BLaER1 (cell line): ENCODE measurements at regions not wholly inside any gene's neighbourhood (a gene's known extent, or its start where the extent isn't known, plus 50 kb on each side); places are given as distances from the start of the nearest gene placed in this dataset.
"Not testable (repeated sequence)": the region's sequence is repeated elsewhere in the genome, so short reads cannot be mapped to it uniquely, and the experiment has no call there.

Source experiments
- H3K27ac ChIP-seq: shearing (Covaris generic); formaldehyde crosslinking; 2 replicates; pipeline ENCODE4 v1.8.1; 2022
- H3K27me3 ChIP-seq: shearing (Covaris generic); formaldehyde crosslinking; 2 replicates; pipeline ENCODE4 v1.8.1; 2022
- H3K36me3 ChIP-seq: shearing (Covaris generic); formaldehyde crosslinking; 2 replicates; pipeline ENCODE4 v1.8.1; 2022
- H3K4me1 ChIP-seq: shearing (Covaris generic); formaldehyde crosslinking; 2 replicates; pipeline ENCODE4 v1.8.1; 2022
- H3K4me2 ChIP-seq: shearing (Covaris generic); formaldehyde crosslinking; 2 replicates; pipeline ENCODE4 v1.8.1; 2022
- H3K4me3 ChIP-seq: shearing (Covaris generic); formaldehyde crosslinking; 2 replicates; pipeline ENCODE4 v1.8.1; 2022
- H3K9ac ChIP-seq: shearing (Covaris generic); formaldehyde crosslinking; 2 replicates; pipeline ENCODE4 v1.8.1; 2022
- H3K9me3 ChIP-seq: shearing (Covaris generic); formaldehyde crosslinking; 2 replicates; pipeline ENCODE4 v1.8.1; 2022
- H4K20me1 ChIP-seq: shearing (Covaris generic); formaldehyde crosslinking; 2 replicates; pipeline ENCODE4 v1.8.1; 2022
- Cebpa-rat ChIP-seq: shearing (Covaris generic); IDR thresholded peaks from 2 replicates; pipeline ENCODE4 v1.8.1; 2022

- no peaks in the 10 kb centered on the region for H3K4me1 ChIP-seq
- no peaks in the 10 kb centered on the region for H4K20me1 ChIP-seq
- H3K36me3 ChIP-seq, result no peaks in the 10 kb centered on the region
- H3K4me3 ChIP-seq, result no peak overlapping the region
- H3K9ac ChIP-seq, result no peak overlapping the region
- no peak overlapping the region for H3K27ac ChIP-seq
- no peak for TF ChIP-seq Cebpa-rat
- no peaks in the 10 kb centered on the region for H3K27me3 ChIP-seq
- H3K9me3 ChIP-seq, result no peaks in the 10 kb centered on the region
- no peak overlapping the region for H3K4me2 ChIP-seq
Measured at GRCh38 chr9:7320841-7321240, 478.7 kb downstream of the DMAC1 start.

DNA sequence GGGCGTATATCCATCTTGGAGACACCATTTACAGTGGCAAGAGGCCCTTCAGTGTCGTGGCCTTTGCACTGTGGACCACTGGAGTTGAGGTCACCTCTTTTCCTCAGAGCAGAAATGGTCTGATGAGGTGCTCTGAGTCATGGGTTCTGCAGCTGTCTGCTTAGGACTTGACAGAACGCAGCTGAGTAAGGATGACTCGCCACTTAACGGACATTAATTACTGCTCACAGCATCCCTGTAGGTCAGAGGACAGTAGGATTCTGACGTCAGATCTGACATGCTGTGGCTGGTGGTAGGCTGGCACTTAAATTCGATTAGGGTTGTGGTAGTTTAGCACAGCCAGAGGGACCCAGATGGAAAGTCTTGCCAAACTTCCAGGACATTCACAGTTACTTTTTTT is 479.4 kb downstream of the DMAC1 start:
- no peak overlapping the region for H3K27ac ChIP-seq
- no peaks in the 10 kb centered on the region for H3K9me3 ChIP-seq
- H3K4me2 ChIP-seq, result no peak overlapping the region
- H3K4me1 ChIP-seq, result no peaks in the 10 kb centered on the region
- no peak overlapping the region for H3K4me3 ChIP-seq
- no peaks in the 10 kb centered on the region for H4K20me1 ChIP-seq
- no peak overlapping the region for H3K9ac ChIP-seq
- no peaks in the 10 kb centered on the region for H3K36me3 ChIP-seq
- H3K27me3 ChIP-seq, result no peaks in the 10 kb centered on the region
- TF ChIP-seq Cebpa-rat, result no peak

DNA sequence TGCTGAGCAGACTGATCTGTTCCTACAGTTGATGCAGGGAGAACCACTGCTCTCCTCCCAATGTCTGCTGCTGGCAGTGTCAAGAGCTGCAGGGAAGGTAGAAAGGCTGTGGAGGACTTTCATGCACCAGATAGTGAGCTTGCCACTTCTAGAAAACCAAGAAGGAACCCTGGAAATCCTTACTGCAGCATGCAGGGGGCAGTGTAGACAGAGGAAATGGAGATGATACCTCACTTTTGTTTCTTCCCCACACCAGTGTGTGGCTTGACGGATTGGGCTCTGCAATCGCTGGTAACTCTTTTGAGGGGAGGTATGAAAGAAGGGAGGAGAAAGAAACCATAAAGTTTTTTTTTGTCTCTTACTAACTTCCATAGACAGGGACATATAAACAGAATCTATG is 480.7 kb downstream of the DMAC1 start:
- Histone ChIP-seq H3K36me3 (no peaks in the 10 kb centered on the region), H3K4me3 (no peak overlapping the region), H3K27ac (no peak overlapping the region), H4K20me1 (no peaks in the 10 kb centered on the region), H3K4me1 (no peaks in the 10 kb centered on the region), H3K4me2 (no peak overlapping the region), H3K27me3 (no peaks in the 10 kb centered on the region), H3K9me3 (peaks cover 11% of the 10 kb centered on the region), H3K9ac (no peak overlapping the region)
- no peak for TF ChIP-seq Cebpa-rat

- Histone ChIP-seq H4K20me1 (no peaks in the 10 kb centered on the region), H3K4me3 (no peak overlapping the region), H3K36me3 (no peaks in the 10 kb centered on the region), H3K27ac (no peak overlapping the region), H3K4me1 (no peaks in the 10 kb centered on the region), H3K27me3 (no peaks in the 10 kb centered on the region), H3K4me2 (no peak overlapping the region), H3K9me3 (peaks cover 31% of the 10 kb centered on the region), H3K9ac (no peak overlapping the region)
- no peak for TF ChIP-seq Cebpa-rat
Measured at GRCh38 chr9:7316967-7317366, 482.6 kb downstream of the DMAC1 start.

GRCh38 chr9:7316166-7316795 is 483.3 kb downstream of the DMAC1 start:
- no peak for TF ChIP-seq Cebpa-rat
- H3K9ac ChIP-seq, result no peak overlapping the region

DNA sequence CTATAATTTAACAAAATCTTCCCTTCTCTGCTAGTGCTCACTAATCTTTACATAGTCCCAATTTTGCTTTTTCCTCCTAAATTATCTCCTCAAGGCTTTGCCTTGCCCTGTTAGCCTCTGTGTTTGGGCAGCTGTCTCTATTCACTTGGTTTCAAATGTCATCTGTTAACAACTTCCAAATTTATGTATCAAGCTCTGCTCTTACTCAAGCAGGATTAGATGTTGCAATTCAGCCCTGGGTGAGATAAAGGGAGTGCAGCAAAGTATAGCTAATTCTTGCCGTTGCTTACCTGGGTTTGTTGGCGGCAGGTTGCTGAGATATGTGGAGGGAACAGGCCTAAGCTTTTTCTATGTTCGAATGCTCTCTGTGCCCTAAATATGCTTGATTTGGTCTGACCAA is 483.8 kb downstream of the DMAC1 start:
- Histone ChIP-seq H3K9me3 (peaks cover 39% of the 10 kb centered on the region), H4K20me1 (no peaks in the 10 kb centered on the region), H3K4me3 (no peak overlapping the region), H3K4me2 (no peak overlapping the region), H3K4me1 (no peaks in the 10 kb centered on the region), H3K9ac (no peak overlapping the region), H3K36me3 (no peaks in the 10 kb centered on the region), H3K27ac (no peak overlapping the region), H3K27me3 (no peaks in the 10 kb centered on the region)
- TF ChIP-seq Cebpa-rat, result no peak

More at GRCh38 chr9:7316166-7316795, 483.3 kb downstream of the DMAC1 start:
- Histone ChIP-seq H3K4me1 (no peaks in the 10 kb centered on the region), H3K4me2 (no peak overlapping the region), H3K9me3 (peaks cover 37% of the 10 kb centered on the region), H3K36me3 (no peaks in the 10 kb centered on the region), H3K27me3 (no peaks in the 10 kb centered on the region), H3K27ac (no peak overlapping the region), H4K20me1 (no peaks in the 10 kb centered on the region), H3K4me3 (no peak overlapping the region)

DNA sequence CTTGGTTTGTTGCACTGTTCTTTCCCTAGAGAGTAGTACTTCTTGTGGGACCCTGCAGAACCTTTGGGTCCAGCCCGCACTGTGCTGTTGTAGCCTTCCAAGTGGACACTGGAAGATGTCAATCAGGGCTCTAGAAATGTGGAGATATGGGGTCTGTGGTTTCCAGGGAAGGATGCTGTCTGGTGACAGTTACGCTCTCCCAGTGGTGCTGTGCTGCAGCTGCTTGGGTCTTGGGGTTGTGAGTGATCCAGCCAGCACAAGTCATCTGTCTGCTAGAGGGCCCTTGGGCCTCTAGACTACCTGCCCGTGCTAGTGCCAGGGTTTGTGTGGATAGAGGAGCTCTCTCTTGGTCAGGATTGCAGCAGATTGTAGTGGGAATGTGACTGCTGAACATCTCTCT is 484.5 kb downstream of the DMAC1 start:
- Histone ChIP-seq H4K20me1 (no peaks in the 10 kb centered on the region), H3K9me3 (peaks cover 45% of the 10 kb centered on the region), H3K4me3 (no peak overlapping the region), H3K4me1 (no peaks in the 10 kb centered on the region), H3K36me3 (no peaks in the 10 kb centered on the region), H3K9ac (no peak overlapping the region), H3K27me3 (no peaks in the 10 kb centered on the region), H3K4me2 (no peak overlapping the region), H3K27ac (no peak overlapping the region)
- TF ChIP-seq Cebpa-rat, result no peak

DNA sequence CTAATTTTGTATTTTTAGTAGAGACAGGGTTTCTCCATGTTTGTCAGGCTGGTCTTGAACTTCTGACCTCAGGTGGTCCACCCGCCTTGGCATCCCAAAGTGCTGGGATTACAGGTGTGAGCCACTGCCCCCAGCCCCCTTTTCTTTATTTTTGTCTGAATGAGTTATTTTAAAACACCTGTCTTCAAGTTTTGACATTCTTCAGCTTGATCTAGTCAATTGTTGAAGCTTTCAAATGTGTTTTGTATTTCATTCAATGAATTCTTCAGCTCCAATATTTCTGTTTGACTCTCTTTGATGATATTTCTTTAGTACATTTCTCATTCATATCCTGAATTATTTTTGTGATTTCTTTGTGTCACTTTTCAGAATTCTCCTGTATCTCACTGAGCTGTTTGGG is 486.2 kb downstream of the DMAC1 start:
- Histone ChIP-seq H3K9me3 (peaks cover 63% of the 10 kb centered on the region), H3K4me3 (no peak overlapping the region), H3K27me3 (no peaks in the 10 kb centered on the region), H3K4me1 (no peaks in the 10 kb centered on the region), H3K4me2 (no peak overlapping the region), H3K27ac (no peak overlapping the region), H3K9ac (no peak overlapping the region), H4K20me1 (no peaks in the 10 kb centered on the region), H3K36me3 (no peaks in the 10 kb centered on the region)
- TF ChIP-seq Cebpa-rat, result no peak

DNA sequence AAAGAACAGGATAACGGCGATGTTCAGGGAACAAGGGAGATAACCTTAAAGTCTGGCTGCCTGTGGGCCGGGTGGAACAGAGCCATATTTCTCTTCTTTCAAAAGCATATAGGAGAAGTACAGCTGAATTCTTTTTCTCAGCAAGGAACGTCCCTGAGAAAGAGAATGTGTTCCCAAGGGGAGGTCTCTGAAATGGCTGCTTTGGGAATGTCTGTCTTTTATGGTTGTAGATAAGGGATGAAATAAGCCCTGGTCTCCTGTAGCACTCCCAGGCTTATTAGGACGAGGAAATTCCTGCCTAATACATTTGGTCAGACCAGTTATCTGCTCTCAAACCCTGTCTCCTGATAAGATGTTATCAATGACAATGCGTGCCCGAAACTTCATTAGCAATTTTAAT is 490.5 kb downstream of the DMAC1 start:
- not testable (repeated sequence) for H3K27ac ChIP-seq, H3K4me2 ChIP-seq, H3K4me1 ChIP-seq, H3K4me3 ChIP-seq, H3K36me3 ChIP-seq, H3K27me3 ChIP-seq, H4K20me1 ChIP-seq, H3K9ac ChIP-seq
- peaks cover 55% of the 10 kb centered on the region for H3K9me3 ChIP-seq

- Histone ChIP-seq H3K4me1 (no peaks in the 10 kb centered on the region), H3K27me3 (no peaks in the 10 kb centered on the region), H3K9ac (no peak overlapping the region), H3K4me2 (no peak overlapping the region), H3K27ac (no peak overlapping the region), H4K20me1 (no peaks in the 10 kb centered on the region), H3K9me3 (peaks cover 25% of the 10 kb centered on the region), H3K4me3 (no peak overlapping the region), H3K36me3 (no peaks in the 10 kb centered on the region)
- no peak for TF ChIP-seq Cebpa-rat
Measured at GRCh38 chr9:7305677-7306076, 493.9 kb downstream of the DMAC1 start.

DNA sequence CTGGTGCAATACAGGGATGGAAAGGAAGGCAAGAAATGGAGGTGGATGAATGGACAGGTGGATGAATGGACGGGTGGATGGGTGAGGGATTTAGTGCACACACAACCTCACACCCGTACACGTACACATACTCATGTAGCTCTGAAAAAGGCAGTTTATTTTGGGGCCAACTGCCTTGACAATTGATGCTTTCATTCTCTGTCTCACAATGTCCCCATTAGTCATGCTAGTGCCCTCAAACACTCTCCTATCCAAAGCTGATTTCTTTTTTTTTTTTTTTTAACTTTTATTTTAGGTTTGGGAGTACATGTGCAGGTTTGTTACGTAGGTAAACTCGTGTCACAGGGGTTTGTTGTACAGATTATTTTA is 495.0 kb downstream of the DMAC1 start:
- H3K4me3 ChIP-seq, result no peak overlapping the region
- H3K4me1 ChIP-seq, result no peaks in the 10 kb centered on the region
- no peaks in the 10 kb centered on the region for H4K20me1 ChIP-seq
- no peaks in the 10 kb centered on the region for H3K27me3 ChIP-seq
- no peak overlapping the region for H3K9ac ChIP-seq
- H3K9me3 ChIP-seq, result peaks cover 14% of the 10 kb centered on the region
- no peak overlapping the region for H3K4me2 ChIP-seq
- H3K36me3 ChIP-seq, result no peaks in the 10 kb centered on the region
- TF ChIP-seq Cebpa-rat, result no peak
- no peak overlapping the region for H3K27ac ChIP-seq
